SKM-1 (cell line): ENCODE measurements at regions not wholly inside any gene's neighbourhood (a gene's known extent, or its start where the extent isn't known, plus 50 kb on each side); places are given as distances from the start of the nearest gene placed in this dataset.
"Not testable (repeated sequence)": the region's sequence is repeated elsewhere in the genome, so short reads cannot be mapped to it uniquely, and the experiment has no call there.

ENCODE experiments used
- DNase-seq: peaks from one replicate; lab custom pipeline; 2025; ENCODE audit not compliant: unreplicated experiment; lab: John Stamatoyannopoulos, UW

DNA sequence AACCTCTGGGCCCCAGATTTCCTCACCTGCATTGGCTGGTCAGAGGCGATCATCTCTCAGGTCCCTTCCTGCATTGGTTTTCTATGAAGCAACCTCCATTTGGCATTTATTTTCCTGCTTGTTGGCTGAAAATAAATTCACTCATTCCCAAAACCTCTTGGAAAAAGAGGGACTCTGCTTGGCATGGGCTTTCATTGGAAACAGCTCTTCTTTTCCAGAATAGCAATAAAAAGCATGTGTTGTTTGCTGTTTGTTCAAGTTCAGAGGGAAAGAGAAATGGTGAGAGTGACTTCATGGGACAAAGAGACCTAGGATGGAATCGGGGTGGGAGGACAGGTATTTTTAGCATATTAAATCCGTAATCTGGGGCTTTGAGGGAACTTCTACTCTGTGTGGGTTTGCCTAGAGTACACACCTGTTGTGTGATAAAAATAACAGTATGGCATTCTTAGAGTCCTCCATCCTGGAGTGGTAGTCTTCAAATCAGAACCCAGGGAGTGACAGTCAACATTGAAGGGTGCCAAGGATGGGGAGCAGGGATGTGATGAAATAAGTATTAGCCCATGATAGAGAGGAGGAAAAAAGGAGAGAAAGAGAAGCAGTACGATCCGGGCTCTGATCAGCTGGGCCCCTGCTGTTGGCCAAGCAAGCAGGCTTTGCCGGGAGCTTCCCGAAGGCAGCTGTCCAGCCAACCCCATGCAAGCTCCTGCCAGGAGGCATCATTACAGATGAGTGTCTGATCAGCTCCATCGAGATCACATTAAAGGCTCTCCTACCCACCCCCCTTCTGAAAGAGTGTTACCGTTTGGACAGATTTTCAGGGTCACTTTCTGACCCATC lies 131.9 kb upstream of the NFIA start:
- no peak for DNase-seq

DNA sequence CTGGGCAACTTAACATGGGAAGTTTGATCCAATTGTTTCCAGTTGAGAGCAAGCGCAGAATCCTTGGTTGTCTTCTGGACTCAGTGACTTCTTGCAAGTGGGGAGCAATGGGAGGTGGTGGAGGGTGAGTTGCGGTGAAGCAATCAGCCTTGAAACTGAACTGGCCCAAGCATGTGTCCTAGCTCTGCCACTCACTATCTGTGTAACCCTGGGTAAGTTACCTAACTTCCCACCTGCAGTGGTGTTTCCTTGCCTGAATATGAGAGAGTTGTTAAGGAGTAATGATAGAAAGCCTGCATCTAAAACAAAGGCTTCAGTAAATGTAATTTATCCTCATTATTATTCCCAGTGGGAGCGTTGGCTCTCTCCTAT lies 132.5 kb upstream of the NFIA start:
- DNase-seq, result no peak

DNA sequence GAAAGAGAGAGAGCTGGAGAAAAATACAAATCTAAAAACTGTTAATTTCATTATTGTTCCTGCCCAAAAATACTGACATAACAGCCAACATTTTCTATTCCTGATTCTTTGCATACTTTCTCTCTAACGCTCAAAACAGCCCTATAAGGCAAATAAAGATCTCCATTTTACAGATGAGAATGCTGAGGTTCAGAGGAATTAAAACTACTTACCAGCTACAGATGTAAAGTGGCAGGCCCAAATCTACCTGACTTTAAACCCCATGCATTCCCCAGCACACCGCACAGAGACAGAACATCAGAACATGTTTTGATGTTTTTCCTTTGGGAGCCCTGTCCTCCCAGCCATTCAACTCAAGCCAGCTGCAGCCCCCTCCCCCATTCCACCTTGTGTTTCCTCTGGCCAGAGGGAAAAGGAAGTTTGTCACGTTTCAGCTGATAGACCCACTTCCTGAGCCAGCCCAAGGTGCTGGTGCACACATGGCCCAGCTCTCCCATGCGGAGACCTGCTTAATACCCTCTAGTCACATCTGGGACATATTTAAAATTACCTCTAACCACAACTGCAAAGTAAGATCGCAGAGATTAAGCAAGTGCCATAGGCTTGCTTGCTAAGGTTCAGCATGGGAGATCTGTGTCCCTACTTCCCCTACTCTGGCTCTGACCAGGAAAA lies 133.1 kb upstream of the NFIA start:
- DNase-seq, result no peak

DNA sequence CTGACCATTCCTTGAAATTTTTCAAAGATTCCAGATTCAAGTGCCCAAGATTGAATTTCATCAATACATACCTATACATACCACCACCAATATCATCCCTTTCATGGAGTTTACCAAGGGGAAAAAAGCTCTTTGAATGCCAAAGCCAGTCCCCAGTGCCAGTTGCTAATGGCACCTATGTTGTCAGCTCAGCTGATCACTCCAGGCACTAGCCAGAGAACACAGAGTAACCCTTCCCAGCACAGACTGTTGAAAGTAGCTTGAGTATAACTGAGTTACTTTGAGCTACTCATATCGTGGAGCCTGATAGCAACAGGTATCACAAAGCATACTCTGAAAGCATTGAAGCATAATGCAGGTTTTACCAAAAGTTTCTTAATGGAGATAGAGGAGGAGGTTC lies 133.9 kb upstream of the NFIA start:
- DNase-seq, result no peak

DNA sequence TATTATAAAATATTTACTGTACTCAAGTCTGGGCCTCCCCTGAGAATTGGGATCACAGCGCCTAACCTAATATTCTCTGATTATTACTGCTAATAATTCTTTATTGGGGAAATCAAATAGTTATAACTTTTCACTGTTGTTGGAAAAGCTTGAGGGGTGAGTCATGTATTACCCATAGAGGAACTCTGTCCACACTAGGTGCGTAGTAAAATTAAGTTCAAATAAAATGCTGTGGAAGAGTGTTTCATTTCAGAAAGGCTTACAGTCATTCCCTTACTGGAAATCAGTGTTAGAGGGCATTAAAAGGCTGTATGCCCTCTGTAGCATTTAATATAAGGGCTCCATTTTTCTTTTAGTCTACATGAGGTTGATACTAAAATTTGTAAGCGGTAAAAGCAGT lies 135.0 kb upstream of the NFIA start:
- DNase-seq, result no peak

DNA sequence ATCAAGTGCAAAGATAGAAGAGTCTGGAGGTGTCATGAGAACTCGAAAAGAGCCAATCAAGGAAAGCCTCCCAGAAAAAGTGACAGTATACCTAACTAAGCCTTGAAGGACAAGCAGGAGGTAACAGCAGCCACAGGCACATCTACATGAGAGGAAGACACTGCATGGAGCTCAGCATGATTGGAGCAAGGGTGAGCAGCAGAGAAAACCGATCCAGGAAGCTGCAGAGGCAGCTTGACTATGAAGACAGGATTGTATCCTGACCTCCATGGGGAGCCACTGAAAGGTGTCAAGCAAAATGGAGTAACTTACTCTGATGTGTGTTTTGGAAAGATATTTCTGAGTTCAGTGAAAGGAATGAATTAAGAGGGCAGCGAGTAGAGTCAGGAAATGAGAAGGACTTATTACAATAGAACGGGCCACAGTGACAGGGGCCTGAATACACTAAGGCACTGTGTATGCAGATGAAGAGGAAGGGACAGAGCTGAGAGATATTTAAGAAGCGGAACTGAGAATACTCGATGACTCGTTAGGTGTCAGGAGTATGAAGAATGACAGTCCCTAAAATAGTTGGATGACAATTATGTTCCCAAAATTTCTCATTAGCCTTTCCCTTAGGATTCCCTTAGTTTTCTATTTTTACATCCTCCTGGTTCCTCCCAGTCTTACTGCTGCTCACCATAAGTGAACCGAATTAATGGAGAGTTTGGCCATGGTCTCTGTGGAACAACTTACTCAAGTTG lies 139.3 kb upstream of the NFIA start:
- DNase-seq, result no peak

DNA sequence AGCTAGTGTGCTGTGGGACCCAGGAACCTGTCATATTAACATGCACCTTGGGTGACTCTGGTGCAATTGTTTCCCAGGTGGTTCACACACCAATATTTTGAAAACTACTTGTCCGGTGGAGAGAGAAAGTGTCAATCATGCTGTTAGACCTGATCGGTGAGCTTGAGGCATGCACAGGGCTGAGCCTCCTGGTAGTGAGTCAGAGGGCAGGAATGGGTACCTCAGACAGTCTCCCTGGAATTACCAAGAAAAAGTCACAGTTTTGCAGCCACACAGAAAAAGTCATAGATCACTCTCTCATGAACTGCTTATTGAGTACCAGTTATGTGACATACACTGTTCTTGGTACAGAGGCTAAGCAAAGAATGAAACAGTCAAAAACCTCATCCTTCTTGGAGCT lies 140.1 kb upstream of the NFIA start:
- DNase-seq, result no peak

DNA sequence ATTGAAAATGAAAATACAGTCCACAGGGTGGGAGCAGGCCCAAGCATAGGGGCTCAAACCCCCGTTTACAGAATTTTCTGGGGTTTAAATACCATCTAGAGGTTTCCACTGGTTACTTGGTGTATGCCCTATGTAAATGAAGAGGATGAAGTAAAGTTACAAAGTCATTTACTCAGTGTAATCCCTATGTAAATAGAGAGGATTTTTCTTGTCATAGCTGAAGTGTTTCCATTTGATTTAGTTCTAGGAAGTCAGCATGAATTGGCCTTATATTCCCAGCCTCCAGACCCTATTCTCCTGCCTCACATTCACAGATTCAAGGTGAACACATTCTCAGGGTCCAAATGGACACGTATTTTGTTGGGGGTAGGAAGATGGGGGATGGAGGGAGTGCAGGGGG lies 141.7 kb upstream of the NFIA start:
- not testable (repeated sequence) for DNase-seq

DNA sequence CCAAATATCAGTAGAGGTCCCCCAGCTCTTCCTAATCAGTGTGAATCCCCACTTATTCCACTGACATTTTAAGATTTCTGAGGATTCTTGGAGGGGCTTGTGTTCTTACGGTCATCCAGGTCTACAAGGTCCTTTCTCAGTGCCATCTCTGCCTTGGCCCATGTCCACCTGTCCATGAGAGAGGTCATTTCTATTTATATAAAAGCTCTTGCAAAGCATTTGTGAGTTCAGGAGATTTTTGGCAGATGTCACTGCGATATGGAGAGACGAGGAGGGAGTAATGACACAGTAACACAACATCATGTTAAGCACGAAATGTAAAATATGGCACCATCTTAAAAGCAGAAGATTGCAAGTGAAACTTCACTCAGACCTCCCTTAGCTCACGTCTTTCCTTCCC lies 144.6 kb upstream of the NFIA start:
- no peak for DNase-seq

DNA sequence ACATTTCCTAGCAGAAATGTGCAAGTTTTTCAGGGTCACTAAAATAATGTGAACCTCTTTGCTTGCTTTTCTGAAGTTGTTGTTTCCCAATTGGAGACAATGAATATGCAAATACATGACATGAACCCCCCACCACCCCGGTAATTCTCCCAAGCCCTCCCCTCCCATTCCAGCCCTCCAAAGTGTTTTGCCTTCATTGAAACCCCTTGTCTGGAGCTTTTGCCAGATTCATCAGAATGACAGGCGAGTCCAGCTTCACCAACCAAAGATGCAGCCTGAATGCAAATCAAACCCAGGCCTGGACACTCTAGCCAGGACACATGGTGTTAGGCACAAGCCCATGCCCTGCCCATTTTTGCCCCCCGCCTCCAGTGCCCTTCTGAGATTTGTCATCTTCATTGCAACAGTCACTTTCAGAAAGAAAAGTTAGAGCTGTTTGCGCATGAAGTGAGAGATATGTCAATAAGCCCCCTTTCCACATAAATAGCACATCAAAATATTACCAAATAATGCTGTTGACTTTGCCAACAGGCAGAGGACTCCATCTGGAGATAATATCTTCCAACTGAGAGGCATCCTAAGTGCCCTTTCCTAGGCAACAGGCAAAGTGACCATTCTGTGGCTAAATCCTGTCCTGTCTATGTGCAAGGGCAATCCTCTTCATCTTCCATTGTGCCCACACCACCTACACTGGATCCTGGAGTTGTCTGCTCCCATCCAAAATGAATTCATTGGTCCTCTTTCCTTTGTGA lies 145.6 kb upstream of the NFIA start:
- DNase-seq, result no peak

DNA sequence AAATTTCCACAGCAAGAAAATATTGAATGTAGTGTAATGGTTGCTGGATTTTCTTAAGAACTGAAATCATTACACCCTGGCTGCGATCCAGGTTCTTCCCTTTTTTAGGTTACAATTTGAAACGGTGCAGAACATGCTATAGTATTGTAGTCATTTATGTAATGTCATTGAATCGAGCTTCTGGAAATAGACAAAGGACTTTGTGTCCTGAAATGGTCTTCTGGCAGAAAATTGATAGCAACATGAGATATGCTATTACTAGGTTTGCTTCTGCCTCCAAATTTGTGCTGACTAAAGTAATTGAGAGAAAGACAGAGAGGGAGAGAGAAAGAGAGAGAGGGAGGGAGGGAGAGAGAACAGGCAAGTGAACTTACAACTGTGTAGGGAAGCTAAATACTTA lies 146.2 kb upstream of the NFIA start:
- DNase-seq, result no peak

DNA sequence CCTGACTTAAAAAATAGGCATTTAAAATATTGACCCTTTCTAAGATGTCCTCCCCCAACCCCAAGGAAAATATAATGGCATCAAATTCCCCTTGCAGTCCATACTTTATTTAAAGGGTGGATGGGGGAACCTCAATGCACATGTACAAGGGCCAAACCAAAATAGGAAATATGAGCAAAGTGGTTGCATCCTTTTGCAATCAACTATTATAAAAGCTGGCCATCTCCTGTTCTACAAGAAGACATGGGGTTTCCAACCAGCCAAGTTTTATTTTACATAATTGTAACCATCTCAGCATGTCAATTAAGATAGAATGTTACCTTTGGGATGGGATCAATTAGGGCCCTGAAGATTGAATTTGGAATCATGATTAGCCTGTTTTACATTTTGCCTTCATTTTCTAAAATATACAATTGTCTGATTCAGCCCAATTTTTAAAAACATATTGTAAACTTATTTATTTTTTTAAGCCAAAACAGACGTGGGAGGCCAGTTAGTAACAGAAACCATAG lies 146.7 kb upstream of the NFIA start:
- no peak for DNase-seq

DNA sequence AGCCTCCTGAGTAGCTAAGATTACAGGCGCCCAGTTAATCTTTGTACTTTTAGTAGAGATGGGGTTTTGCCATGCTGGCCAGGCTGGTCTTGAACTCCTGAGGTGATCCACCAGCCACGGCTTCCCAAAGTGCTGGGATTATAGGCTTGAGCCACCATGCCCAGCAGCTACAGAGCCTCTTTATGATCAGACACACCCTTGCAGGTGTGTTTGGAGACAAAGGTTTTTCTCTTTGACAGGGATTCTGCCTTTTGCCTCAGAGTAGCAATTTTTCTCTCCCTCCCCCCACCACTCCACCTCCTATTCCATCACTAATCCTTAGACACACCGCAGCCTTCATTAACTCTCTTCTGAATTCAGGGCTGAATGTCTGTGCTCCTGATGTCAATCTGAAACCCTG lies 152.2 kb upstream of the NFIA start:
- no peak for DNase-seq

DNA sequence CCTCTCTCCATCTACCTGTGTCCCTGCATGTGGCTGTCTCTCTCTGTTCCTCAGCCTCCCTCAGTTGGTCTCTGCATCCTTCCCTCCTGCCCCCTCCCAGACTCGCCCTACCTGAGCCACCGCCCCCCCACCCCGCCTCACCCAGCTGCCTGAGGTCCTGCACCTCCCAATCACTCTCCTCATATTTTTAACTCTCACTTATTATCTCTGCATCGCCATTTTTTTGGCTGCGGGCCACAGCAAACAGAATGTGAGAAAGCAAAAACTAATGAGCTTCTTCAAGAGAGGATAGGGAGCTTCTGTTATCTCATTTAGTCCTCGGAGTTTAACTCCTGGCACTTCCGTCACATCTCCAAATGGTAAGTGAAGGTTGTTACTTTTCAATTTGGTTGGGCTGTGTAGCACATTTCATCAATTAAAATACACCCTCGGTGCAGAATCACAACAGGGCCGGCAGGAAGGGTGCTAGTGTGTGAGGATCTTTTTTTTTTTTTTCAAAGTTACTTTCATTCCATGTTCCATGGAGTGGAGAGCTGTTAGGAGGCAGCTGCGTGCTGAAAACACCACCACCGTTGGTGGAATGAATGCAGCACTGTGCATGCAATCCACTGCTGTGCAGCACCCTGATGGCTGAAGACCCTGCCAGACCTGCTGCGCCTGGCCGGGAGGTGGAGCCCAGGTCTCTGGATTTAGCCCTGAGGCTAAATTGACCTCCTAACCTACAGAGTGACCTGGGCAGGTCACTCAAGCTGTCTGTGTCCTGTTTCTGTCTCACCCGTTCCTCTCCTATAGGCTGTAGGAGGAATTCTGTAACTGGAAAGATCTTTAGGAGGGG lies 157.2 kb upstream of the NFIA start:
- DNase-seq, result no peak

DNA sequence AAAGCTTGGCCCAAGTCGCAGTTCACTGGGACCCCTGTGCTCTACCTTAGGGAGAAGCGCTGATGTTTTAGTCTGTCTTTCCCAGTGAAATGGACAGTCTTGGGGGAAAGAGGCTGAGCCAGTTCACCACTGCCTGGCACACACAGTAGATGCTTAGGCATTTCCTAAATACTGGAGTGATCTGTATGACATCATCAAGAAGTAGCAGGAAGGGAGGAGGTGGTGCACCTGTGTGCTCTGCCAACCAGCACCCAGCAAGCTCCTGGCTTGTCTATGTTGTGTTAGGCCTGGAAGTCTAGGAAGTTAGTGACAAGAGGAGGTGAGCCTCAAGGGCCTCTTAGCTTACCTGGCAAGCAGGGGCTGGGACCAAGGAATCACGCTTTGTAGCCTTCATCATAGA lies 158.2 kb upstream of the NFIA start:
- DNase-seq, result no peak

DNA sequence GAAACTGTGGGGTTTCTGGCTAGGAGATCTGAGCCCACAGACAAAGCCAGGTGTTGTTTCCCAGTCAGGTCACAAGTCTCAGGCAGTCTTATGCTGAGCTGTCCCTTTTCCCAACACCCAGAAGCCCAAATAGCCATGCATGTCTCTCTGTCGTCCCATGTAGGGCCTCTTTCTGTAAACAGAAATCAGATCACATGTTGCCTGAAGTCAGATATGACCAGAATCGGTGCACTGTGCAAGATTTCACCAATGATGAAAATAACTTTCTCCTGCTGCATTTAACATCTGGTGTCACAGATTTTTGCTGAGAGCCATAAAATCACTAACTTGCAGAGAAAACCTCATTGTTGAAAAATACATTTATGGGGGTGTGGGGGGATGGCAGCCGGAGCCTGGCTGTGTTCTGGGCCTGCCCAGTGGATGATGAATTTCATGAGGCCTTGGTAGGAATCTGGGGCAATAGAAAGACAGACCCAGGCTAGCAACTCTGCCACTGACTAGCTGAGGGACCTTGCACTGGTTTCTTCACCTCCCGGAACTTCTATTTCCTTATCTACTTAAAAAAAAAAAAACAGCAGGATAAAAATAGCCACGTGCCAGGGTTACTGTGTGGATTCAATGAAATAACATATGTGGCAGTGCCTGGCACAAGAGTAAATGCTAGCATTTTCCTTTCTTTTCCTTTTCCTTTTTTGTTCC lies 158.8 kb upstream of the NFIA start:
- no peak for DNase-seq

DNA sequence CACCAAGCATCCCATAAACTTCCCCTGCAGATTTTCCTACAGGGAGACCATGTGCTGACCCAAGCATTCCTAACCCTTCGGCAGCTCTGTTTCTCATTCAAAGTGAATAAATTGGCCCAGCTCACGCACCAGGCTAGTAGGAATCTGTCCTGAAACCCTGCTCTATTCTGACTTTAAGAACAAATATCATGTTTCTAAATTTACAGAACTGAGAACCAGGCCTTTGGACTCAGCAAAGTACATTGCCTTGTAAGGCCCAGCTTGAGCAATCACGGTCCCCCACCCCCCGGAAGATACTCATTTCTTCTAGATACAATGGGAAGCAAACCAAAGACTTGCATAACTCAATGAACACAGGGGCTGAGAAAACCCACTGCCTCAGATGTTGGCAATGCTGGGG lies 160.1 kb upstream of the NFIA start:
- DNase-seq, result peak; percentile 18

DNA sequence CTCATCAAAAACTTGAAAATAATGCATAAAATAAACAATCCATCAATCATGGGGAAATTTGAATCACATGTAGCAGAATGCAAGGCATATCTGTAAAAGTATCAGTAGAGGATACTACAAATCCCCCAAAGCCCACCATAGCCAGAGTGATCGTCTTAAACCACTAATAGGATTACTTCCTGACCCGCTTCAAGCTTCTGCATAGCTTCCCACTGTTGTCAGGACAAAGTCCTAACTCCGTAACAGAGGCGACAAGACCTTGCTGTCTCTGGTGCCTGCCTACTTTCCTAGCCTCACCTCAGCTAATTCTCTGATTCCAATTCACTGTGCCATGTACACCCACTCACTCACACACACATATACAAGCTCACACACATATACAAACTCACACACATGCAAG lies 161.2 kb upstream of the NFIA start:
- no peak for DNase-seq

DNA sequence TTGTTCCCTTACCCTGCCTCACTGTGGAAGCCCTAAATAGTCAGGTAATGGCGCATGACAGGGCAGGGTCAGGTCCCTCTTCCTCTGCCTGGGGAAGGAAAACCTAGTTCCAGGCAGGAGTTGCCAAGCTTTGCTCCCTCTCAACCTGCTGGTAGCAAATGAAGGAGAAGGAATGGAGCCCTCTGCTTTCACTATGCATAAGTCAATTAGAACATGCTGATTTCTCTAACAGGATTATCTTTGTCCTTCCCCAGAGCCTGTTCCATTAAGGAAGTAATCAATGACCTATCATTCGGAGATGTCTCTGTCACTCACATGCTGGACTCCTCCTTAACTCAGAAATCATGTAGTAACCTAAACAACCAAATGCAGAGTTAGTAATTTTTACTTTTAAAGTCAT lies 161.8 kb upstream of the NFIA start:
- no peak for DNase-seq

DNA sequence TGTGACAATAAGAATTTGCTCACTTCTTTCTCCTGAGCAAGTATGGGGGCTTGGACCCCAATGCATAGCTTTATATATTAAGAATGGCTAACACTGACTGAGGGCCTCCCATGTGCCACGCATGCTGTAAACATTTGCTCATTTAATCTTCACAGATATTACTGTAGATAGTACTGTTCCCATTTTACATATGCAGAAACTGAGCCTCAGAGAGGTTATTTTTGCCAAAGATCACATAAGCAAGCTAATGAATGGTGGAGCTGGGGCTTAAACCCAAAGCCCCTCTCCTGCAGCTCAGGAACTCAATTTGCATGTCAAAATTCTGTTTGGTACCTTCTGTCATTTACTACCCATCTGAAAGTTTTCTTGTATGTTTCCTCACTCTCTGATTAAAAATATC lies 163.5 kb upstream of the NFIA start:
- DNase-seq, result no peak
